ENCODE measurements at regions not wholly inside any gene's neighbourhood (a gene's known extent, or its start where the extent isn't known, plus 50 kb on each side); places are given as distances from the start of the nearest gene placed in this dataset.

DNA sequence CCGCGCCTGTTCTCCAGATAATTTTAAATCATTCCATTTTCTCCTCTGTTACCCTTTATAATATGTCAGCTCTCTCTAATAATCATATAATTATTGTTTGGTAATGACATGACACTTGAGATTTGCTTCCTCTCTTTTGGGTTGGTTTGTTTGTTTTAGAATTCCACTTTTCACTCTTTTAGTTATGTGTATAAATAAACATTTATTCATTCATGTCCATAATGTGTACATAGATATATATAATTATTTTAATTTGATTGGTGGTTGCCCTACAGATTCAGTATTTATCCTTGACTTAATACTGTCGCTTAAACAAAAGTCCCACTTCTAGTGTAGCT is 93.4 kb upstream of the FMN2 start:
- TF ChIP-seq POLR2AphosphoS5 (IDR thresholded peaks at IDR 0.05; ENCODE audit: borderline replicate concordance, low read depth, low read length) (no peak), EZH2 (IDR thresholded peaks at IDR 0.05) (peak; percentile 52)

Data from SK-N-MC (cell line).